Testis (tissue), 2 donors: ENCODE measurements at regions not wholly inside any gene's neighbourhood (a gene's known extent, or its start where the extent isn't known, plus 50 kb on each side); places are given as distances from the start of the nearest gene placed in this dataset.

Experiments
- CTCF ChIP-seq, 3 experiments: fragments of 450-650 bp in 2 of 3; fragments of 200-600 bp in 1 of 3; sonication (generic) in 1 of 3; IDR thresholded peaks; one replicate each; pipeline ENCODE4 v1.5.1; 2016 to 2019; ENCODE audit warnings: antibody characterized with exemption in 3 of 3, mild to moderate bottlenecking in 2 of 3, moderate library complexity in 1 of 3
- POLR2A ChIP-seq: fragments of 450-650 bp; IDR thresholded peaks from one replicate; pipeline ENCODE4 v1.6.1; 2017; ENCODE audit warnings: antibody characterized with exemption, mild to moderate bottlenecking, moderate library complexity

DNA sequence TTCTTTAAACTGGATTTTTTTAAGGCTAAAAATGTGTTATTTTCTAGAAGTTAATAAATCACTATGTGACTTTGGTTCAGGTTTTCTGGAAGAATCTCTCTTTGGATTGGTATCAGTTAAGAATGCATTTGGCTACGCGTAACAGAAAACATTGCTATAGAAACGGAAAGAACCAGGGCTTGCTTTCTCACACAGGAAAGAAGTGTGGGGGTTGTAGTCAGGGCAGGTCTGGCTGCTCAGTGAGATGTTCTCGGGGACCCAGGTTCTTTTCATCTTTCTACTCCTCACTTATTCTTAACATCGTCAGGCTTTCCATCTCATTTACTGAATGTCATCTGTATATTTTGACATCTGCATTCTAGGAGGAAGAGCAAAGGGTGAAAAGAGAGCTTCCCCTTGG lies 191.4 kb downstream of the ZBTB18 start:
- TF ChIP-seq CTCF (IDR thresholded peaks at IDR 0.05) (no peak), POLR2A (no peak)
